ENCODE measurements at regions not wholly inside any gene's neighbourhood (a gene's known extent, or its start where the extent isn't known, plus 50 kb on each side); places are given as distances from the start of the nearest gene placed in this dataset.

GRCh38 chr2:183665425-183665824 lies 541.2 kb downstream of the NUP35 start:
- no peak for TF ChIP-seq CTCF (IDR thresholded peaks at IDR 0.05; ENCODE audit: low read depth, low read length, missing control alignments)
- no peak overlapping the region for H3K4me3 ChIP-seq (ENCODE audit: low read depth, low read length)
- no peak for DNase-seq (ENCODE audit: low read depth)

- DNase-seq (ENCODE audit: low read depth): no peak
- TF ChIP-seq CTCF (IDR thresholded peaks at IDR 0.05; ENCODE audit: low read depth, low read length, missing control alignments): no peak
- H3K4me3 ChIP-seq (ENCODE audit: low read depth, low read length): no peak overlapping the region
Measured at GRCh38 chr2:183666031-183666430, 541.8 kb downstream of the NUP35 start.

DNA sequence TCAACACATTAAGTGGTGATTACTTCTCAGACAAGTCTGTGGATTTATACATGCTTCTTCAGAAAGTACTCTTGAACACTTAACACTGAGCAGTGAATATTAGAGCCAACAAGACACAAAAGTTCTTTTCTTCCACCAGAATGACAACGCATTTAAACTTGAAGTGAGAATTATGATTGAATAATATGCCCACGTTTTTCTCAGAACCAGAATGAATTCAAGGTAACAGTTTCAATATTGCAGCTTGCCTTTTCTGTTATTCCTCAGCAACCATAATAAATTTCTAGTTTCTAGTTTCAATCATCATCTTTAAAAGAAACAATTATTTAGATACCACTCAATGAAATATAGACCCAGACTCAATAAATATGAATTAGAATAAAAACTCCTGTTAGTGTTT lies 547.0 kb downstream of the NUP35 start:
- TF ChIP-seq CTCF (IDR thresholded peaks at IDR 0.05; ENCODE audit: low read depth, low read length, missing control alignments): no peak
- DNase-seq (ENCODE audit: low read depth): no peak
- no peak overlapping the region for H3K4me3 ChIP-seq (ENCODE audit: low read depth, low read length)

DNA sequence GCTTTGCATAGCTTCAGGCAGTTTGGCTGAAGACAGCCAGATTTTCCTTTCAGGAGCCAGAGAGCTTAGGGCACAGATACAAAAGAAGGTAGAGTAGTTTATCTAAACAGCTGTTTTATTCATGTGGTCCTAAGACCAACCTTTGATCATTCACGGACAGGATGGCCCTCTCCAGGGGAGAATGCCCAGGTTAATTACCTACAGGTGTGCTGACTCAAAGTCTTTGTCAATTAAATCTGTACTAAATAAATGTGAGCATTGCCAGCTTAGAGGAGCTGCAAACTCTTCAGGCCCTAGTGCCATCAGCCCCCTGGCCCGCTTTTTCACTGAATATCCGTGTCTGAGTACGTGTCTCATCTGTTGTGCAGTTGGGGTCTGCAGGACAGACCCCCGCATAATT lies 554.7 kb downstream of the NUP35 start:
- no peak for TF ChIP-seq CTCF (IDR thresholded peaks at IDR 0.05; ENCODE audit: low read depth, low read length, missing control alignments)
- no peak overlapping the region for H3K4me3 ChIP-seq (ENCODE audit: low read depth, low read length)
- DNase-seq (ENCODE audit: low read depth): no peak

DNA sequence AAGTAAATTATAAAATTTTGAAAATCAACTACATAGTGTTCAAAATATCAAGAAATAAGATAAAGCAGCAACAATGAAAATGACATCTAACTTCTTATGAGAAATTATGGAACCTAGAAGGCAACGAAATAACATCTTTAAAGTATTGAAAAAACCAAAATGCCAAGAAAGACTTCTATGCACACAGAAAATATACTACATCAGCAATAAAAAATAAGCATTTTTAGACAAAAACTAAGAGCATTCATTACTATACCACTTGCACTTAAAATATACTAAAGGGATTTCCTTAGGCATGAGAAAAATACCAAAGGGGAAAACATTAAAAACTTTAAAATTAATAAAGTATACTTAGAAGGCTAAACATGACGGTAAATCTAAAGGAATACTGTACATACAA lies 556.3 kb downstream of the NUP35 start:
- DNase-seq (ENCODE audit: low read depth): no peak
- no peak overlapping the region for H3K4me3 ChIP-seq (ENCODE audit: low read depth, low read length)
- TF ChIP-seq CTCF (IDR thresholded peaks at IDR 0.05; ENCODE audit: low read depth, low read length, missing control alignments): no peak

GRCh38 chr2:183684686-183685085 lies 560.4 kb downstream of the NUP35 start:
- TF ChIP-seq CTCF (IDR thresholded peaks at IDR 0.05; ENCODE audit: low read depth, low read length, missing control alignments): no peak
- no peak for DNase-seq (ENCODE audit: low read depth)

DNA sequence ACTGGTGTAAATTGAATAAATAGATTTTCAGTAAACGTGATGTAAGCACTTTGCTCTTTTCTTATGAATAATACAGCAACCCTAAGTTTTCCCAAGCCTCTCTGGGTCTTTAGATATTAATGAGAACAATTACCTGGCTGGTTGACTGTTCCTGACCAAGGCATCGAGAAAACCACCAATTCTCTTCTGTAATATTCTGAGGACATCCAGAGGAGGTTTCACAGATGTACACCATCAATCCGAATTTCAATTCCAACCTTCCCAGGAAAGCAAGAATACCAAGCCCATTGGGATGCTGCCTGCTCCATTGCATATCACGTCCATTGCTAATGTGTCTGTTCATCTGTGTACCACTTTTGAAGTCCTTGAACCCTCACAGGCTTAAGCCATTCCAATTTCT lies 571.8 kb downstream of the NUP35 start:
- DNase-seq (ENCODE audit: low read depth): no peak
- TF ChIP-seq CTCF (IDR thresholded peaks at IDR 0.05; ENCODE audit: low read depth, low read length, missing control alignments): no peak
- H3K4me3 ChIP-seq (ENCODE audit: low read depth, low read length): no peak overlapping the region

More at GRCh38 chr2:183684686-183685085, 560.4 kb downstream of the NUP35 start:
- no peak overlapping the region for H3K4me3 ChIP-seq (ENCODE audit: low read depth, low read length)
